HEK293T (cell line): ENCODE measurements at regions not wholly inside any gene's neighbourhood (a gene's known extent, or its start where the extent isn't known, plus 50 kb on each side); places are given as distances from the start of the nearest gene placed in this dataset.

Experiments used
- CTCF ChIA-PET: fragments of 350-600 bp; formaldehyde crosslinking; extraction: SDS; loops from one replicate; lab custom pipeline; 2021; ENCODE audit warnings: antibody characterized with exemption, inconsistent platforms; lab: Yijun Ruan, JAX
- POLR2A ChIA-PET: fragments of 350-600 bp; formaldehyde crosslinking; extraction: SDS; loops from one replicate; lab custom pipeline; 2020; ENCODE audit warnings: antibody characterized with exemption, inconsistent platforms; lab: Yijun Ruan, JAX
- DNase-seq: peaks from one replicate; pipeline ENCODE4 v3.0.0; 2012; ENCODE audit warnings: mixed read lengths; ENCODE audit errors: extremely low spot score
- ARNT ChIP-seq: fragments of 450-650 bp; IDR thresholded peaks from 2 replicates; pipeline ENCODE4 v1.6.1; 2017; ENCODE audit warnings: mild to moderate bottlenecking
- BHLHE40 ChIP-seq: fragments of 450-650 bp; IDR thresholded peaks from 2 replicates; pipeline ENCODE4 v1.6.1; 2016; ENCODE audit warnings: mild to moderate bottlenecking, moderate library complexity, borderline replicate concordance
- CTBP1 ChIP-seq: fragments of 450-650 bp; IDR thresholded peaks from 2 replicates; pipeline ENCODE4 v1.6.1; 2016; ENCODE audit warnings: borderline replicate concordance
- ELF4 ChIP-seq: fragments of 450-650 bp; IDR thresholded peaks from 2 replicates; pipeline ENCODE4 v1.6.1; 2017; ENCODE audit warnings: antibody characterized with exemption
- FOXA1 ChIP-seq: fragments of 450-650 bp; IDR thresholded peaks from 2 replicates; pipeline ENCODE4 v1.6.1; 2016; ENCODE audit warnings: mild to moderate bottlenecking
- FOXK2 ChIP-seq: fragments of 450-650 bp; IDR thresholded peaks from 2 replicates; pipeline ENCODE4 v1.6.1; 2016; ENCODE audit warnings: mild to moderate bottlenecking
- FOXM1 ChIP-seq: fragments of 450-650 bp; IDR thresholded peaks from 2 replicates; pipeline ENCODE4 v1.6.1; 2017; ENCODE audit warnings: mild to moderate bottlenecking, borderline replicate concordance
- HDGF ChIP-seq: fragments of 450-650 bp; IDR thresholded peaks from 2 replicates; pipeline ENCODE4 v1.6.1; 2017; ENCODE audit warnings: antibody characterized with exemption, borderline replicate concordance
- L3MBTL2 ChIP-seq: fragments of 450-650 bp; conservative IDR thresholded peaks from 2 replicates; pipeline ENCODE4 v1.6.1; 2016; ENCODE audit warnings: mild to moderate bottlenecking
- LEF1 ChIP-seq: fragments of 450-650 bp; IDR thresholded peaks from 2 replicates; pipeline ENCODE4 v1.6.1; 2017; ENCODE audit warnings: mild to moderate bottlenecking, borderline replicate concordance
- NFRKB ChIP-seq: fragments of 450-650 bp; IDR thresholded peaks from 2 replicates; pipeline ENCODE4 v1.6.1; 2016; ENCODE audit warnings: mild to moderate bottlenecking, moderate library complexity
- PKNOX1 ChIP-seq: fragments of 450-650 bp; IDR thresholded peaks from 2 replicates; pipeline ENCODE4 v1.6.1; 2016
- SP1 ChIP-seq: fragments of 450-650 bp; IDR thresholded peaks from 2 replicates; pipeline ENCODE4 v1.6.1; 2017
- SUZ12 ChIP-seq: fragments of 450-650 bp; IDR thresholded peaks from 2 replicates; pipeline ENCODE4 v1.6.1; 2016; ENCODE audit warnings: mild to moderate bottlenecking
- TARDBP ChIP-seq: fragments of 450-650 bp; IDR thresholded peaks from 2 replicates; pipeline ENCODE4 v1.6.1; 2016
- ZNF384 ChIP-seq: fragments of 450-650 bp; IDR thresholded peaks from 2 replicates; pipeline ENCODE4 v1.6.1; 2016

GRCh38 chr10:94052866-94053791 is 59.4 kb downstream of the PLCE1 start:
- POLR2A ChIA-PET = no interaction called here
- CTCF ChIA-PET = no interaction called here
- DNase-seq = no peak
- TF ChIP-seq L3MBTL2 = no peak
- TF ChIP-seq SP1 = no peak
- no peak for TF ChIP-seq SUZ12
- no peak for TF ChIP-seq HDGF

GRCh38 chr10:94059178-94059883 is 65.6 kb downstream of the PLCE1 start:
- ChIA-PET CTCF (no interaction called here), POLR2A (no interaction called here)
- no peak for TF ChIP-seq HDGF
- no peak for TF ChIP-seq FOXM1
- TF ChIP-seq NFRKB = no peak
- TF ChIP-seq ELF4 = no peak
- TF ChIP-seq SP1 = no peak
- no peak for TF ChIP-seq L3MBTL2
- no peak for TF ChIP-seq CTBP1
- no peak for TF ChIP-seq TARDBP
- TF ChIP-seq ZNF384 = no peak
- no peak for TF ChIP-seq ARNT
- TF ChIP-seq BHLHE40 = no peak
- TF ChIP-seq LEF1 = no peak
- TF ChIP-seq FOXK2 = no peak
- TF ChIP-seq PKNOX1 = no peak
- no peak for TF ChIP-seq FOXA1
- no peak for TF ChIP-seq SUZ12
- no peak for DNase-seq

- ChIA-PET POLR2A (no interaction called here), CTCF (no interaction called here)
- no peak for TF ChIP-seq CTBP1
- no peak for TF ChIP-seq FOXM1
- TF ChIP-seq BHLHE40 = no peak
- TF ChIP-seq ELF4 = no peak
- no peak for TF ChIP-seq SUZ12
- DNase-seq = no peak
Observed at GRCh38 chr10:94061026-94061425, 67.3 kb downstream of the PLCE1 start.

- no peak for DNase-seq
- ChIA-PET POLR2A (no interaction called here), CTCF (no interaction called here)
- TF ChIP-seq NFRKB (no peak), FOXK2 (no peak), HDGF (no peak), ZNF384 (no peak), TARDBP (no peak), FOXA1 (no peak), L3MBTL2 (no peak), PKNOX1 (no peak), LEF1 (no peak), FOXM1 (no peak), BHLHE40 (no peak), ARNT (no peak), SUZ12 (no peak), SP1 (no peak), ELF4 (no peak), CTBP1 (no peak)
Observed at GRCh38 chr10:94062611-94063010, 68.9 kb downstream of the PLCE1 start.

GRCh38 chr10:94065362-94065761 is 71.6 kb downstream of the PLCE1 start:
- POLR2A ChIA-PET = no interaction called here
- no peak for DNase-seq
- CTCF ChIA-PET = no interaction called here
- TF ChIP-seq PKNOX1 = no peak
- TF ChIP-seq SUZ12 = no peak
- no peak for TF ChIP-seq FOXA1
- TF ChIP-seq TARDBP = no peak
- TF ChIP-seq HDGF = no peak
- no peak for TF ChIP-seq FOXK2
- TF ChIP-seq L3MBTL2 = no peak
- TF ChIP-seq FOXM1 = no peak
- no peak for TF ChIP-seq NFRKB
- TF ChIP-seq LEF1 = no peak
- TF ChIP-seq ARNT = no peak
- TF ChIP-seq SP1 = no peak
- no peak for TF ChIP-seq ZNF384
- TF ChIP-seq BHLHE40 = no peak
- TF ChIP-seq ELF4 = no peak
